NB4 (cell line): ENCODE measurements at regions not wholly inside any gene's neighbourhood (a gene's known extent, or its start where the extent isn't known, plus 50 kb on each side); places are given as distances from the start of the nearest gene placed in this dataset.

Experiments
- DNase-seq: peaks from one replicate; pipeline ENCODE4 v3.0.0; 2010; ENCODE audit warnings: low read depth
- H3K4me3 ChIP-seq: one replicate; pipeline ENCODE4 v1.5.1; 2011; ENCODE audit warnings: mild to moderate bottlenecking, low read depth, low read length, moderate library complexity
- CTCF ChIP-seq: IDR thresholded peaks from one replicate; pipeline ENCODE4 v1.5.1; 2012; ENCODE audit warnings: low read depth, low read length
- MAX ChIP-seq: IDR thresholded peaks from 2 replicates; pipeline ENCODE4 v1.6.1; 2011; ENCODE audit warnings: low read depth, low read length
- MYC ChIP-seq: IDR thresholded peaks from 2 replicates; pipeline ENCODE4 v1.6.1; 2011; ENCODE audit warnings: low read depth, low read length
- POLR2A ChIP-seq: IDR thresholded peaks from 2 replicates; pipeline ENCODE4 v1.6.1; 2011; ENCODE audit warnings: mild to moderate bottlenecking; ENCODE audit not compliant: insufficient read length; ENCODE audit errors: extremely low read depth

GRCh38 chr18:28684746-28685355 is 507.9 kb upstream of the CDH2 start:
- no peak for DNase-seq
- TF ChIP-seq POLR2A (no peak), MYC (no peak), CTCF (no peak), MAX (no peak)
- H3K4me3 ChIP-seq = no peak overlapping the region

GRCh38 chr18:28682912-28683311 is 506.0 kb upstream of the CDH2 start:
- no peak for DNase-seq
- TF ChIP-seq POLR2A = no peak
- no peak for TF ChIP-seq MAX
- TF ChIP-seq MYC = no peak
- no peak for TF ChIP-seq CTCF
- no peak overlapping the region for H3K4me3 ChIP-seq

GRCh38 chr18:28669165-28669564 is 492.2 kb upstream of the CDH2 start:
- DNase-seq = no peak
- H3K4me3 ChIP-seq = no peak overlapping the region
- TF ChIP-seq MYC = no peak
- TF ChIP-seq POLR2A = no peak
- TF ChIP-seq MAX = no peak
- TF ChIP-seq CTCF = no peak

- no peak overlapping the region for H3K4me3 ChIP-seq
- TF ChIP-seq MYC (no peak), POLR2A (no peak), MAX (no peak), CTCF (no peak)
- DNase-seq = no peak
Observed at GRCh38 chr18:28666216-28666615, 489.3 kb upstream of the CDH2 start.

GRCh38 chr18:28657961-28658360 is 481.0 kb upstream of the CDH2 start:
- TF ChIP-seq MAX = no peak
- TF ChIP-seq MYC = no peak
- TF ChIP-seq CTCF = no peak
- no peak for TF ChIP-seq POLR2A
- DNase-seq = no peak
- H3K4me3 ChIP-seq = no peak overlapping the region

GRCh38 chr18:28652654-28653053 is 475.7 kb upstream of the CDH2 start:
- TF ChIP-seq MAX = no peak
- no peak for TF ChIP-seq POLR2A
- no peak for TF ChIP-seq MYC
- no peak for TF ChIP-seq CTCF
- no peak for DNase-seq
- H3K4me3 ChIP-seq = no peak overlapping the region
